ENCODE measurements at regions not wholly inside any gene's neighbourhood (a gene's known extent, or its start where the extent isn't known, plus 50 kb on each side); places are given as distances from the start of the nearest gene placed in this dataset.

DNA sequence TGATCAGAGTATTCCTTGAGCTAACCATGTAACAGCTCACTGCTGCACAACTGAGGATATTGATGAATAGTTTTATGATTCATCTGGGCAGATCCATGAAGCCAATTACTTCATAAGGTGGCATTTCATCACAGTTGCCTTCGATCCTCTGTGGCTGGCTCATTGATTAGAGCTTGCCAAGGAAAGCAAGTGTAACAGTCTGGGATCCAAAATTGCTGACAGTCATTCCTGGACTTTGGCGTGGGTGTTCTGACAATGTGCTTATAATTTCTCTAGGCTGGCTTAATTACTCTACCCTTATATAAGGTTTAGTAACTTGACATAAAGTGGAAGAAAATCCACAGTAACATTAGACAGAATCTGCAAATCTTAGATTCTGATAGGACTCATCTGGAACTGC is 551.3 kb upstream of the CDH4 start:
- Histone ChIP-seq H3K4me1 (ENCODE audit: control insufficient read depth, insufficient read depth, low read length, unreplicated experiment) (no peaks in the 10 kb centered on the region), H3K4me3 (ENCODE audit: low read depth, low read length) (no peak overlapping the region), H3K27me3 (ENCODE audit: insufficient read depth, low read length) (no peaks in the 10 kb centered on the region), H3K27ac (ENCODE audit: low read depth, low read length) (no peak overlapping the region), H3K36me3 (ENCODE audit: insufficient read depth, low read length) (no peaks in the 10 kb centered on the region), H2AFZ (ENCODE audit: low read length, unreplicated experiment) (no peak overlapping the region), H3K79me2 (ENCODE audit: control insufficient read depth, insufficient read depth, low read length, unreplicated experiment) (no peaks in the 10 kb centered on the region)

DNA sequence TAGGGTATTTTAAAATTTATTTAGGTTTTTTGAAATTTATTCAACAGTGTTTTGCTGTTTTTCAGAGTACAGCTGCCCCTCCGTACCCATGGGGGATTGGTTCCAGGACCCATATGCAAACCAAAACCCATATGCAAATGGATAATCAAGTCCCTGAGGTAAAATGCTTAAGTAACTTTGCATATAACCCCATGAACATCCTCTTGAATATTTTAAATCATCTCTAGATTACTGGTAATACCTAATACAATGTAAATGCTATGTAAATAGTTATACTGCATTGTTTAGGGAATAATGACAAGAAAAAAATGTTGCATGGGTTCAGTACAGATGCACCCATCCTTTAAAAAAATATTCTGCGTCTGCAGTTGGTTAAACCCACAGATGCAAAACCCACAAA is 547.9 kb upstream of the CDH4 start:
- H3K79me2 ChIP-seq (ENCODE audit: control insufficient read depth, insufficient read depth, low read length, unreplicated experiment) = no peaks in the 10 kb centered on the region
- no peaks in the 10 kb centered on the region for H3K27me3 ChIP-seq (ENCODE audit: insufficient read depth, low read length)
- no peak overlapping the region for H3K27ac ChIP-seq (ENCODE audit: low read depth, low read length)
- H3K4me3 ChIP-seq (ENCODE audit: low read depth, low read length) = no peak overlapping the region
- no peak overlapping the region for H2AFZ ChIP-seq (ENCODE audit: low read length, unreplicated experiment)
- H3K4me1 ChIP-seq (ENCODE audit: control insufficient read depth, insufficient read depth, low read length, unreplicated experiment) = no peaks in the 10 kb centered on the region
- no peaks in the 10 kb centered on the region for H3K36me3 ChIP-seq (ENCODE audit: insufficient read depth, low read length)

DNA sequence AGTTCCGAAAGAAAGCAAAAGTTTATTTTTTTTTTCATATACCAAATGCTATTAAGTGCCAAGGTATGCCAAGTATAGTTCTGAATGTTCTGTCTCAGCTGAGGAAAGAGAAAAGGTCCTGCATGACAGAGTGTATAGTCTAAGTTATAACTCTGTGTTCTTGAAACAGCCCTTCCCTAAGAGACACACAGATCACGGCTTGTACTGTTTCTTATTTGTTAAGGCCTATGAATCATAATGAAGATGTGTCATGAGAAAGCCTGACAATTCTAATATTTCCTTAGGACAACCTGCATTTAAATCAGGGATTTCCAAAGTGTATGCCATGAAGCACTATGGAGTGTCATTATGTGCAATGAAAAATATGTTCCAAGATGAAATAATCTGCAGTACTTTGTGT is 538.7 kb upstream of the CDH4 start:
- Histone ChIP-seq H3K27ac (ENCODE audit: low read depth, low read length) (no peak overlapping the region), H3K4me1 (ENCODE audit: control insufficient read depth, insufficient read depth, low read length, unreplicated experiment) (no peaks in the 10 kb centered on the region), H2AFZ (ENCODE audit: low read length, unreplicated experiment) (no peak overlapping the region), H3K27me3 (ENCODE audit: insufficient read depth, low read length) (no peaks in the 10 kb centered on the region), H3K36me3 (ENCODE audit: insufficient read depth, low read length) (no peaks in the 10 kb centered on the region), H3K79me2 (ENCODE audit: control insufficient read depth, insufficient read depth, low read length, unreplicated experiment) (no peaks in the 10 kb centered on the region), H3K4me3 (ENCODE audit: low read depth, low read length) (no peak overlapping the region)

DNA sequence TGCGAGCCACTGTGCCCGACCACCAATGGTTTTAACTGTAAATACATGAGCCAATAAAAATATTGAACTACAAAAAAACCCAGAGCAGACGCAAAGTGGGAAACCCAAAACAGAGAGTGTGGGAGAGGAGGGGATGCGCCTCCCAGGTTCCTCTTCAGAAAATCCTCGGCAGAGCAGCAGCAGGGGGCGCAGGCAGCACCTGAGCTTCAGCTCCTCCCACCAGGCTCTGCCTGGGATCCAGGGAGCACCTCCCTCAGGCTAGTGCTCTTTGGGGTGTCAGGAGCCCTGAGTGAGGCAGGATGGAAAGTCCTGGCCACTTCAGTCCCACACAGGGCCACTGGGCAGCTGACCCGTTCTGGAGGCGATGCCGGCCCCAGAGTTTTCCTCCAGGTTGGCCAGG is 536.9 kb upstream of the CDH4 start:
- no peak overlapping the region for H3K4me3 ChIP-seq (ENCODE audit: low read depth, low read length)
- no peaks in the 10 kb centered on the region for H3K27me3 ChIP-seq (ENCODE audit: insufficient read depth, low read length)
- no peaks in the 10 kb centered on the region for H3K79me2 ChIP-seq (ENCODE audit: control insufficient read depth, insufficient read depth, low read length, unreplicated experiment)
- H2AFZ ChIP-seq (ENCODE audit: low read length, unreplicated experiment) = no peak overlapping the region
- no peak overlapping the region for H3K27ac ChIP-seq (ENCODE audit: low read depth, low read length)
- H3K36me3 ChIP-seq (ENCODE audit: insufficient read depth, low read length) = no peaks in the 10 kb centered on the region
- no peaks in the 10 kb centered on the region for H3K4me1 ChIP-seq (ENCODE audit: control insufficient read depth, insufficient read depth, low read length, unreplicated experiment)

DNA sequence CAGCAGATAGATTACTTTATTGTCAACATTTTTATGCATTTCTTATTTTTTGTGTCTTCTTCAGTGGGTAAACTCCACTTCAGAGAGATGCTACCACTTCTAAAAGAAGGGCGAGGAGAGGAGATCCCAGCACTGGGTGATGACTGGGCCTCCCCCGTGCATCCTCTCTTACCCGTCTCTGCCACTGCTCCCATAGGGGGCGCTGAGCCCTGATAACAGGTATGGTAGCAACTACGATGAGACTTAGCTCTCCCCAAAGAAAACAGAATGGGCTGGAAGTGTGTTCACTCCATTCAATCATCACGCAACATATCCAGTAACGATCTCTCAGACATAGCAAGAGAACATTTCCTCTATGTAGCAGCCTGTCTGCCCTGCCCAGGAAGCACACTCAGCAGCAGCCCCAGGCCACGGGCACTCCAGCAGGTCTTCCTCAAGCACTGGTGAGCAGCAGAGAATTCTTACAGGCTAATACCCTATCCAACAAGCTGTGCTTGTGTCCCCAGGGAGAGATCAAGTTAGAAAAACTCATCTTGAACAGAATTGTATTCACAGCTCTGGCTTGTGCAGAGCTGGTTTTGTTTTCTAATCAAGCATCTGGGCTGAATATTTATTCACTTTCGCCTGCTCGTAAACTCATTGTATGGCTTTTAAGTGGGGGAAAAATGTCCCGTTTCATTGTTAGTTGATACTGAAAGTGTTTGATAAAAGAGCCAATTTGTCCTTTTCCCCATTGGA is 533.1 kb upstream of the CDH4 start:
- H3K36me3 ChIP-seq (ENCODE audit: insufficient read depth, low read length) = no peaks in the 10 kb centered on the region

DNA sequence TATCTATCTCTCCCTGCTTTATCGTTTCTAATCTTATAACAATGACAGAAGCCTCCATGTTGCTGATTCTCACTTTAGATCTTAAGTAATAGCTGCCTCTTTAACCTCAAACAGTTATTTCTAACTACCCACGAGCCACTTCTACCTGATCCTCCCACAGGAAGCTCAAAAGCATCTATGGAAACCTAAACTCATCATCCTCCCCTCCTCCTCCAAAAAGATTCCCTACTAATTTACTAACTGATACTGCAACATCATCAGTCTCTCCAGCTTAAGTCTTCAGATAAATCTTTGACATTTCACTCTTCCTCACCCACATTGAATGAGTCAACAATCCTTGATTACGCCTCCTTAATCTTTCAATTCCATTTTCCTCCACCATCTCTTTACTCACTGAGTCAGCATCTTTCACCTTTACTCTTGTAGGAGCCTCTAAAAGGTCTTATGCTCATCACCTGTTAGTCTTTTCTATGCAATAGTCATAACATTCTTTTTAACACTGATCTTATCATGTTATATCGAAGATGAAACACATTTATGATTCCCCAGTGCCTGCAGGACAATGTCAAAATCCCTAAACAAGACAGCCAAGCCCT is 526.7 kb upstream of the CDH4 start:
- Histone ChIP-seq H3K36me3 (ENCODE audit: insufficient read depth, low read length) (no peaks in the 10 kb centered on the region), H3K27me3 (ENCODE audit: insufficient read depth, low read length) (no peaks in the 10 kb centered on the region), H3K27ac (ENCODE audit: low read depth, low read length) (no peak overlapping the region), H3K4me3 (ENCODE audit: low read depth, low read length) (no peak overlapping the region), H3K79me2 (ENCODE audit: control insufficient read depth, insufficient read depth, low read length, unreplicated experiment) (no peaks in the 10 kb centered on the region), H2AFZ (ENCODE audit: low read length, unreplicated experiment) (no peak overlapping the region), H3K4me1 (ENCODE audit: control insufficient read depth, insufficient read depth, low read length, unreplicated experiment) (no peaks in the 10 kb centered on the region)

More for the DNA sequence above, 533.1 kb upstream of the CDH4 start:
- Histone ChIP-seq H3K27me3 (ENCODE audit: insufficient read depth, low read length) (no peaks in the 10 kb centered on the region), H3K4me1 (ENCODE audit: control insufficient read depth, insufficient read depth, low read length, unreplicated experiment) (no peaks in the 10 kb centered on the region), H3K79me2 (ENCODE audit: control insufficient read depth, insufficient read depth, low read length, unreplicated experiment) (no peaks in the 10 kb centered on the region), H3K27ac (ENCODE audit: low read depth, low read length) (no peak overlapping the region), H3K4me3 (ENCODE audit: low read depth, low read length) (no peak overlapping the region), H2AFZ (ENCODE audit: low read length, unreplicated experiment) (no peak overlapping the region)

DNA sequence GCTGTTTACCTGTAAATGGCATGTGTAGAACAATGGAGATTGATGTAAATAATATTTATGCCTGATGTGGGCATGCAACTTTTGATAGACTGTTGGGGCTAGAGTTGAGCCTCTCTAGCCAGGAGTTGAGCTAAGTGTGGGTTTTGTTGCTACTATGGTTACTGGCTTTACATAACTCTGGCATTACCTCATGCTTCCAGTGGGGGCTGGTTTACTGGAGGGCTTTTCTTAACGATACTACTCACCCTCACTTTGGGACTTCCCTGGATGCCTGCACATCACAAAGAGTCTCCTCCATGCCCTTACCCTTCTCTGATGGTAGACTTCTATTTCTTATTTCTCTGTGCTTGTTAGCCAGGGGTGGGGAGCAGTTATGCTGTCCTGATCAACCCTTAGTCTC is 524.6 kb upstream of the CDH4 start:
- Histone ChIP-seq H3K4me1 (ENCODE audit: control insufficient read depth, insufficient read depth, low read length, unreplicated experiment) (no peaks in the 10 kb centered on the region), H3K4me3 (ENCODE audit: low read depth, low read length) (no peak overlapping the region), H3K79me2 (ENCODE audit: control insufficient read depth, insufficient read depth, low read length, unreplicated experiment) (no peaks in the 10 kb centered on the region)

DNA sequence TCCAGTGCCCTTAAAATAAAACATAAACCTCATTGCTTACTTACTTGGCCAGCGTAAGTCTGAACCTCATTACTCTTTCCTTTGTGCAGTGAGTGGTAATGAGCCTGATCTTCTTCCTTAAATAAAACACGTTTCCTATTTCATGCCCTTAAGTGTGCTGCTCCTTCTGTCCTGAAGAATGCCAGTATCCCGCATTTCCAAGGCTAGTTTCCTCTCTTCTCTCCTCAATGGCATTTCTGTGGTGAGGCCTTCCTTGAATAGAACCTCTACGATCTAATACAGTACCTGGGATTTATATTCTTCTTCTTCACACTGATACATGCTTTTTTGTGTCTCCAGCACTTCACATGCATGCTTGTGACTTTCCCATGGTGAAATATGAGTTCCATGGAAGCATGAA is 523.4 kb upstream of the CDH4 start:
- Histone ChIP-seq H2AFZ (ENCODE audit: low read length, unreplicated experiment) (no peak overlapping the region), H3K27me3 (ENCODE audit: insufficient read depth, low read length) (no peaks in the 10 kb centered on the region), H3K4me3 (ENCODE audit: low read depth, low read length) (no peak overlapping the region), H3K4me1 (ENCODE audit: control insufficient read depth, insufficient read depth, low read length, unreplicated experiment) (no peaks in the 10 kb centered on the region), H3K36me3 (ENCODE audit: insufficient read depth, low read length) (no peaks in the 10 kb centered on the region), H3K27ac (ENCODE audit: low read depth, low read length) (no peak overlapping the region), H3K79me2 (ENCODE audit: control insufficient read depth, insufficient read depth, low read length, unreplicated experiment) (no peaks in the 10 kb centered on the region)

More for the DNA sequence above, 524.6 kb upstream of the CDH4 start:
- H2AFZ ChIP-seq (ENCODE audit: low read length, unreplicated experiment) = no peak overlapping the region
- no peak overlapping the region for H3K27ac ChIP-seq (ENCODE audit: low read depth, low read length)
- H3K27me3 ChIP-seq (ENCODE audit: insufficient read depth, low read length) = no peaks in the 10 kb centered on the region
- no peaks in the 10 kb centered on the region for H3K36me3 ChIP-seq (ENCODE audit: insufficient read depth, low read length)

DNA sequence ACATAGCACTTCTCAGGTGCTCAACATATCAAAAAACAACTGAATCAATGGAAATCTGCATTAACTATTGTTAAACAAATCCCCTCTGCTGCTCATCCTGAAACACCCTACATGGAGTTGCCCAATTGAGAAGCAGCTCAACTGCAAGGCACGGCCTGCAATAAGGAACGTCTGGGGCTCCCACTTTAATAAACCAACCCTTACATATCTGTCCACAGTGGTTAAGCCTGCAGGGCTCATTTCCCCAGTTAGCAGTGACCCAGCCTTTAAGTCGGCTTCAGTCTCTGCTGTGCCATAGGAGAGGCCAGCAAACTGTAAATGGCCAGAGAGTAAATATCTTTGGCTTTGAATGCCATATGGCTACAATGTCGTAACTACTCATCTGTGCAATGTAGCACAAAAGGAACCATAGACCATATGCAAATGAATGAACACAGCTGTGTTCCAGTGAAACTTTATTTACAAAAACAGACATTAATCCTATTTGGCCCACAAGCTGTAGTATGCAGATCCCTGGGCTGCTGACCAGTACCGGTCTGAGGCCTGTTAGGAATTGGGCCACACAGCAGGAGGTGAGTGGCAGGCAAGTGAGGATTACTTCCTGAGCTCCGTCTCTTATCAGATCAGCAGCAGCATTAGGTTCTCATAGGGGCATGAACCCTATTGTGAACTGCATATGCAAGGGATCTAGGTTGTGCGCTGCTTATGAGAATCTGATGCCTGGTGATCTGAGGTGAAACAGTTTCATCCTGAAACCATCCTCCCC is 522.7 kb upstream of the CDH4 start:
- H3K36me3 ChIP-seq (ENCODE audit: insufficient read depth, low read length) = no peaks in the 10 kb centered on the region
- no peaks in the 10 kb centered on the region for H3K27me3 ChIP-seq (ENCODE audit: insufficient read depth, low read length)
- H3K79me2 ChIP-seq (ENCODE audit: control insufficient read depth, insufficient read depth, low read length, unreplicated experiment) = no peaks in the 10 kb centered on the region
- H3K4me3 ChIP-seq (ENCODE audit: low read depth, low read length) = no peak overlapping the region
- no peak overlapping the region for H3K27ac ChIP-seq (ENCODE audit: low read depth, low read length)
- H2AFZ ChIP-seq (ENCODE audit: low read length, unreplicated experiment) = no peak overlapping the region
- no peaks in the 10 kb centered on the region for H3K4me1 ChIP-seq (ENCODE audit: control insufficient read depth, insufficient read depth, low read length, unreplicated experiment)

DNA sequence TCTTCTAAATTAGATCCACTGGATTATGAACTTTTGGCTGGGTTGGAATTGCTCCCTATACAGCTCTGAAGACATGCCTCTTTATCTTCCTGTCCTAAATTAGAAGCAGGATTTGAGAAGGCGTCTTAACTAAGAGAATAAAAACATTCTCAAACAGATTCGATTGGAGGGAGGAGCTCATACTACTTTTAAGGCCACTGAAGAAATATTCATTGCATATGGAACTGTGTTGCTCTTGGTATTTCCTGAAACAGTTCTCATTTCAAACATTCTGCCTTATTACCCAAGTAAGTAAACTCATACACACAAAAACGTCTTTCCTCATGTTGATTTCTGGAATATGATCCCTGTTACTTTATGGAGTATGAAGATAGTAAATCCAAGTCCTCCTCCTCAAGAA is 519.7 kb upstream of the CDH4 start:
- no peaks in the 10 kb centered on the region for H3K4me1 ChIP-seq (ENCODE audit: control insufficient read depth, insufficient read depth, low read length, unreplicated experiment)
- H3K36me3 ChIP-seq (ENCODE audit: insufficient read depth, low read length) = no peaks in the 10 kb centered on the region
- H3K79me2 ChIP-seq (ENCODE audit: control insufficient read depth, insufficient read depth, low read length, unreplicated experiment) = no peaks in the 10 kb centered on the region
- H2AFZ ChIP-seq (ENCODE audit: low read length, unreplicated experiment) = no peak overlapping the region
- H3K4me3 ChIP-seq (ENCODE audit: low read depth, low read length) = no peak overlapping the region
- no peak overlapping the region for H3K27ac ChIP-seq (ENCODE audit: low read depth, low read length)
- no peaks in the 10 kb centered on the region for H3K27me3 ChIP-seq (ENCODE audit: insufficient read depth, low read length)

DNA sequence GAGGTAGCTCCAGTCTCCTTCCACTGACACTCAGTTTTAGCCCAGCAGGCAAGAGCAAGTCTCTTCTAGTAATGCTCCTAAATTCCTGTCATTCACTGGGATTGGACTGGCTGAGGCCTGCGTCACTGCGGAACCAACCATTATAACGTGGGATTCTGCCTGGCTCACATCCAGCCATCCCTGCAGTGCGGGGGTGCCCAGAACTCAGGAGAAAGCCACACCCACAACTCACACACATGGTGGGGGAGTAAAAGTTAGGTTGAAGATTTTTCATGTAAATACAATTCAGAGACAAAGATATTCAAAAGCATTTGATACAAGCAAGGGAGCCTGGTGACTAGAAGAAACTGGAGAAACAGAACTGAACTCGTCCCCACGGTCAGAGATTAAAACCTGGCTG is 504.0 kb upstream of the CDH4 start:
- Histone ChIP-seq H3K27me3 (ENCODE audit: insufficient read depth, low read length) (no peaks in the 10 kb centered on the region), H3K4me1 (ENCODE audit: control insufficient read depth, insufficient read depth, low read length, unreplicated experiment) (no peaks in the 10 kb centered on the region), H3K27ac (ENCODE audit: low read depth, low read length) (no peak overlapping the region), H3K36me3 (ENCODE audit: insufficient read depth, low read length) (no peaks in the 10 kb centered on the region), H3K79me2 (ENCODE audit: control insufficient read depth, insufficient read depth, low read length, unreplicated experiment) (no peaks in the 10 kb centered on the region), H3K4me3 (ENCODE audit: low read depth, low read length) (no peak overlapping the region), H2AFZ (ENCODE audit: low read length, unreplicated experiment) (no peak overlapping the region)

All from ACC112 (cell line).